Thyroid gland (tissue), 4 donors: ENCODE measurements at regions not wholly inside any gene's neighbourhood (a gene's known extent, or its start where the extent isn't known, plus 50 kb on each side); places are given as distances from the start of the nearest gene placed in this dataset.

ENCODE experiments used
- CTCF ChIP-seq, 6 experiments: fragments of 200-600 bp in 3 of 6; fragments of 450-650 bp in 3 of 6; sonication (generic) in 3 of 6; IDR thresholded peaks; one replicate each; pipeline ENCODE4 v1.5.1; 2016 to 2019; ENCODE audit warnings: antibody characterized with exemption in 6 of 6, mild to moderate bottlenecking in 2 of 6, inconsistent platforms in 1 of 6, moderate library complexity in 1 of 6
- POLR2A ChIP-seq, 2 donors: fragments of 450-650 bp; IDR thresholded peaks; one replicate each; pipeline ENCODE4 v1.6.1; 2017; ENCODE audit warnings: antibody characterized with exemption in 2 of 2, mild to moderate bottlenecking in 2 of 2, moderate library complexity in 1 of 2

- TF ChIP-seq CTCF (IDR thresholded peaks at IDR 0.05): no peak
- TF ChIP-seq POLR2A (IDR thresholded peaks at IDR 0.05): no peak
Measured at GRCh38 chr6:156511570-156511969, 265.6 kb upstream of the ARID1B start.
